ENCODE measurements at regions not wholly inside any gene's neighbourhood (a gene's known extent, or its start where the extent isn't known, plus 50 kb on each side); places are given as distances from the start of the nearest gene placed in this dataset.

- DNase-seq: no peak
Measured at GRCh38 chr2:149679286-149679685, 91.7 kb upstream of the MMADHC start.

- no peak for DNase-seq
Measured at GRCh38 chr2:149677416-149677815, 89.8 kb upstream of the MMADHC start.

- DNase-seq: no peak
Measured at GRCh38 chr2:149670086-149670485, 82.5 kb upstream of the MMADHC start.

GRCh38 chr2:149666809-149667320 lies 79.3 kb upstream of the MMADHC start:
- no peak for DNase-seq

- no peak for DNase-seq
Measured at GRCh38 chr2:149664896-149665295, 77.3 kb upstream of the MMADHC start.

GRCh38 chr2:149662556-149662955 lies 75.0 kb upstream of the MMADHC start:
- DNase-seq: no peak

GRCh38 chr2:149661844-149662243 lies 74.3 kb upstream of the MMADHC start:
- DNase-seq: no peak

- no peak for DNase-seq
Measured at GRCh38 chr2:149658553-149658952, 71.0 kb upstream of the MMADHC start.

- DNase-seq: no peak
Measured at GRCh38 chr2:149657401-149658040, 69.9 kb upstream of the MMADHC start.

GRCh38 chr2:149656996-149657395 lies 69.4 kb upstream of the MMADHC start:
- no peak for DNase-seq

GRCh38 chr2:149653831-149654445 lies 66.4 kb upstream of the MMADHC start:
- DNase-seq: no peak

- no peak for DNase-seq
Measured at GRCh38 chr2:149652926-149653325, 65.4 kb upstream of the MMADHC start.

GRCh38 chr2:149652526-149652925 lies 65.0 kb upstream of the MMADHC start:
- DNase-seq: no peak

GRCh38 chr2:149651229-149651628 lies 63.7 kb upstream of the MMADHC start:
- no peak for DNase-seq

- no peak for DNase-seq
Measured at GRCh38 chr2:149650006-149650405, 62.4 kb upstream of the MMADHC start.

- DNase-seq: no peak
Measured at GRCh38 chr2:149648282-149649030, 60.9 kb upstream of the MMADHC start.

- DNase-seq: no peak
Measured at GRCh38 chr2:149645391-149645790, 57.8 kb upstream of the MMADHC start.

Measured in SHP77 treated with DMSO at 0.1 percent for 48 hours (cell line).